Heart left ventricle (tissue), 16 donors: ENCODE measurements at regions not wholly inside any gene's neighbourhood (a gene's known extent, or its start where the extent isn't known, plus 50 kb on each side); places are given as distances from the start of the nearest gene placed in this dataset.
A peak's percentile ranks its signal among the peaks of the same experiment; 100 is the strongest.
"Not testable (repeated sequence)": the region's sequence is repeated elsewhere in the genome, so short reads cannot be mapped to it uniquely, and the experiment has no call there.

Experiments used
- ATAC-seq, 4 donors: fragments of 200-7000 bp; cut with Tn5 transposase; one replicate each; pipeline ENCODE4 v1.9.1; 2020 to 2022; ENCODE audit warnings: moderate library complexity in 4 of 4, mild to moderate bottlenecking in 3 of 4, moderate number of reproducible peaks in 1 of 4
- DNase-seq, 5 donors: peaks; one replicate each; pipeline ENCODE4 v3.0.0-alpha.2; 2020
- H3K27ac ChIP-seq, 12 donors: fragments of 200-600 bp; sonication (generic) in 4 of 12; one replicate each; pipeline versions ENCODE4 v1.5.0 to v1.8.0; 2016 to 2022; ENCODE audit warnings: mild to moderate bottlenecking in 2 of 12
- H3K27me3 ChIP-seq, 9 donors: fragments of 200-600 bp; sonication (generic) in 2 of 9; one replicate each; pipeline versions ENCODE4 v1.5.1 to v1.8.0; 2016 to 2022; ENCODE audit warnings: mild to moderate bottlenecking in 3 of 9
- H3K36me3 ChIP-seq, 9 donors: fragments of 200-600 bp; sonication (generic) in 2 of 9; one replicate each; pipeline versions ENCODE4 v1.5.0 to v1.8.0; 2018 to 2022; ENCODE audit warnings: mild to moderate bottlenecking in 2 of 9
- H3K4me1 ChIP-seq, 12 donors: fragments of 200-600 bp; sonication (generic) in 4 of 12; one replicate each; pipeline versions ENCODE4 v1.5.0 to v1.8.0; 2016 to 2022; ENCODE audit warnings: mild to moderate bottlenecking in 3 of 12
- H3K4me3 ChIP-seq, 12 donors: fragments of 200-600 bp; sonication (generic) in 4 of 12; one replicate each; pipeline versions ENCODE4 v1.5.0 to v1.8.0; 2017 to 2022; ENCODE audit warnings: mild to moderate bottlenecking in 9 of 12, moderate library complexity in 4 of 12
- H3K9me3 ChIP-seq, 12 donors: fragments of 200-600 bp; sonication (generic) in 4 of 12; one replicate each; pipeline versions ENCODE4 v1.5.0 to v1.8.0; 2016 to 2022; ENCODE audit warnings: mild to moderate bottlenecking in 1 of 12
- CTCF ChIP-seq, 12 donors: fragments of 200-600 bp; sonication (generic) in 4 of 12; IDR thresholded peaks; one replicate each; pipeline versions ENCODE4 v1.5.0 to v1.8.0; 2018 to 2022; ENCODE audit warnings: antibody characterized with exemption in 12 of 12, mild to moderate bottlenecking in 5 of 12
- POLR2A ChIP-seq, 2 donors: fragments of 450-650 bp; IDR thresholded peaks; one replicate each; pipeline ENCODE4 v1.6.1; 2017; ENCODE audit warnings: antibody characterized with exemption in 2 of 2, mild to moderate bottlenecking in 2 of 2, moderate library complexity in 2 of 2
- WGBS, 4 donors: extraction: QIAGEN DNeasy Blood & Tissue Kit in 2 of 4; methylation state at CpG; one replicate each; pipeline versions ENCODE4 v1.1.5 to v1.1.7; 2013 to 2018; 5-methylcytosine and 5-hydroxymethylcytosine counted together
- intact Hi-C, 10 donors: fragments of 100-400 bp; cut with DNase I; formaldehyde crosslinking; loops; one replicate each; pipeline versions ENCODE4 v1.11.1 to v1.14.2; 2022
- donor health status: ischemic (EF 13 %, LVEDD 7.1; RV severe dilation, severe dysfunction).
- donor health status: healthy with polysubstance abuse.
- donor health status: DM: no; HTN: yes; CAD: no.
- donor health status: DM: no; HTN: no; CAD: no.
- donor health status: ischemic (EF 25% LVEDD 6.9; RV normal size, moderate dysfunction).
- donor health status: ischemic (EF 25% LVEDD 5.7; RV mildly dilated, moderate dysfunction).
- donor health status: healthy.
- donor health status: DM: yes; HTN: yes; CAD: no.
- donor health status: ischemic (EF 35%, LVEDD 5.7; RV mildly dilated, moderate dysfunction).
- donor health status: nonischemic (EF 11% LVEDD 7.7; RV severe dilation, severe dysfunction).
- donor health status: DM: yes; HTN: yes; CAD: no.
- donor health status: PGD.
- donor health status: ischemic (EF 29% LVEDD 5.4; RV normal size, mild dysfunction).
- donor health status: nonischemic (EF 23%, LVEDD 6.1; RV moderate dilation, normal function).

GRCh38 chr20:53866794-53867740 is 203.3 kb downstream of the BCAS1 start:
- Histone ChIP-seq H3K27me3 (no peaks in the 10 kb centered on the region), H3K4me3 (no peak overlapping the region), H3K27ac (peak overlapping the region in 9 of 12 donors; percentile 22 to 81 (median 65)), H3K4me1 (peaks cover 0 to 48% (median 21%) of the 10 kb centered on the region in 12 donors), H3K9me3 (no peaks in the 10 kb centered on the region), H3K36me3 (no peaks in the 10 kb centered on the region)
- WGBS, 4 donors = 42 to 57% (median 50%) methylated on average over 11 of the region's 11 CpGs
- no peak for TF ChIP-seq POLR2A (IDR thresholded peaks at IDR 0.05)
- no peak for TF ChIP-seq CTCF (IDR thresholded peaks at IDR 0.05)
- intact Hi-C loops = loop anchor here in 6 of 10 donors (5.0 to 10.0 kb wide), 6 partner anchors 35 to 290 kb away; partner anchors contain the start of gene ZNF217 (in 1 of the 6)
- no peak for ATAC-seq
- no peak for DNase-seq

DNA sequence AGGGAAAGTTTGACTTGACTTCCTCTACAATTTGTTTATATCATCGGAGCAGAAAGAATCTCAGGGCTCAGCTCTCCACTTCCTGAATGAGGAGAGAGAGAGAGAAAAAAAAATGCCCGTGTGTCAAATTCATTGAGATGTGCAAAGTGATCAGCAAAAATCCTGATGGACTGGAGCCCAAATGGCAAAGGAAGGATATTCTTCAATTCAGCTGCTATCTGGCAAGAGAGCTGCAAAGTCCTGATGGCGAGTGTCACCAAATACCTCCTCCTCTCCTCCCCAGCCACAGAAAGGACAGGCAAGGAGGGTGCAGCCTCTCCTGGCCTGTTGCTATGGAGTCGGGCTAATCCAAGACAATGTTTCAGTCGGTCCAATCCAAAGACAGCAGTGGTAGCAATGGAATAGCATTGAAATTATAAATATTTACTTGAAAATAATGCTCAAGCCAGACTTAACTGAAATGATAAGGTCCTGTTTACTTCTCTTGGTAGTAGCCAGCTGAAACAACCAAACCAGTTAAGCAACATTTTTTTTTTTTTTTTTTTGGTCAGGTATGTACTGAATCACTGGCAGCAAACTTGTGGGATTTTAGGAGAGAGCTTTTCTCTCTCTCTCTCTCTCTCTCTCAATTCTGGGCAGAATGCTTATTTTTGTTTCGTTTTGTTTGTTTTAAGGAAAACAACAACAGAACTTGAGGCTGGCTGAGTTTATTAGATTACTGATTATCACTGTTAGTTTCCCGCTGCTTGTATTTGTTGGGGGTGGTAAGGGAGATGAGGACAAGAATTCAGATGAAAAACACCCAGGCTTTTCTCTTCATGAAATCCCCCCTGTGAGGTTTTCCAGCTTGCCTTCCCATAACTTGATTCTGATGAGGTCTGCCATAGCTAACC is 204.2 kb downstream of the BCAS1 start:
- H3K36me3 ChIP-seq = no peaks in the 10 kb centered on the region
- H3K27me3 ChIP-seq = no peaks in the 10 kb centered on the region
- no peaks in the 10 kb centered on the region for H3K9me3 ChIP-seq
- peaks cover 0 to 43% (median 20%) of the 10 kb centered on the region in 12 donors for H3K4me1 ChIP-seq
- H3K27ac ChIP-seq = peak overlapping the region in 11 of 12 donors; percentile 7 to 81 (median 62)
- WGBS, 4 donors = 24 to 34% (median 33%) methylated on average over 7 of the region's 7 CpGs
- intact Hi-C loops = loop anchor here in 6 of 10 donors (5.0 to 10.0 kb wide), 6 partner anchors 34 to 289 kb away; partner anchors contain the start of gene ZNF217 (in 1 of the 6)
- DNase-seq (peak in 4 of 5 donors; percentile 26 to 41 (median 30)), ATAC-seq (peak; percentile 52 to 82 (median 68))
- TF ChIP-seq POLR2A (IDR thresholded peaks at IDR 0.05) = no peak
- TF ChIP-seq CTCF (IDR thresholded peaks at IDR 0.05) = no peak
- peak overlapping the region in 6 of 12 donors; percentile 2 to 39 (median 23) for H3K4me3 ChIP-seq

- intact Hi-C loops = loop anchor here in 6 of 10 donors (5.0 to 10.0 kb wide), 6 partner anchors 33 to 288 kb away; partner anchors contain the start of gene ZNF217 (in 1 of the 6)
These were observed 205.4 kb downstream of the BCAS1 start for GRCh38 chr20:53864765-53865683.

GRCh38 chr20:53863923-53864641 is 206.3 kb downstream of the BCAS1 start:
- intact Hi-C loops = loop anchor here in 2 of 10 donors (10.0 kb wide), 1 partner anchor 51 kb away; no protein-coding TSS in a partner anchor
- DNase-seq, H3K27ac ChIP-seq, ATAC-seq, H3K36me3 ChIP-seq, H3K9me3 ChIP-seq, H3K27me3 ChIP-seq, H3K4me3 ChIP-seq: not testable (repeated sequence)
- 65 to 76% (median 71%) methylated on average over 10 of the region's 10 CpGs for WGBS, 4 donors
- H3K4me1 ChIP-seq = peaks cover 0 to 44% (median 17%) of the 10 kb centered on the region in 12 donors

More at GRCh38 chr20:53864765-53865683, 205.4 kb downstream of the BCAS1 start:
- H3K36me3 ChIP-seq, ATAC-seq, H3K9me3 ChIP-seq, H3K27me3 ChIP-seq, DNase-seq: not testable (repeated sequence)
- peaks cover 0 to 44% (median 23%) of the 10 kb centered on the region in 12 donors for H3K4me1 ChIP-seq
- 81 to 85% (median 83%) methylated on average over 13 of the region's 13 CpGs for WGBS, 4 donors
- peak overlapping the region in 10 of 12 donors; percentile 7 to 81 (median 64) for H3K27ac ChIP-seq
- H3K4me3 ChIP-seq = peak overlapping the region in 2 of 12 donors; percentile 35 to 39

- not testable (repeated sequence) for H3K27me3 ChIP-seq, DNase-seq, H3K9me3 ChIP-seq, H3K27ac ChIP-seq, ATAC-seq, H3K36me3 ChIP-seq, H3K4me3 ChIP-seq
- intact Hi-C loops = loop anchor here in 2 of 10 donors (10.0 kb wide), 1 partner anchor 51 kb away; no protein-coding TSS in a partner anchor
- peaks cover 0 to 44% (median 17%) of the 10 kb centered on the region in 12 donors for H3K4me1 ChIP-seq
- WGBS, 4 donors = 82 to 92% (median 88%) methylated on average over 3 of the region's 3 CpGs
These were observed 206.9 kb downstream of the BCAS1 start for GRCh38 chr20:53863535-53863922.

GRCh38 chr20:53863039-53863438 is 207.4 kb downstream of the BCAS1 start:
- DNase-seq, H3K27ac ChIP-seq, ATAC-seq, H3K9me3 ChIP-seq, H3K4me3 ChIP-seq, H3K36me3 ChIP-seq, H3K27me3 ChIP-seq: not testable (repeated sequence)
- 77 to 96% (median 89%) methylated on average over 5 of the region's 5 CpGs for WGBS, 4 donors
- peaks cover 0 to 47% (median 17%) of the 10 kb centered on the region in 12 donors for H3K4me1 ChIP-seq
- intact Hi-C loops = loop anchor here in 2 of 10 donors (10.0 kb wide), 1 partner anchor 52 kb away; no protein-coding TSS in a partner anchor
